Keratinocyte (primary cell): ENCODE measurements at regions not wholly inside any gene's neighbourhood (a gene's known extent, or its start where the extent isn't known, plus 50 kb on each side); places are given as distances from the start of the nearest gene placed in this dataset.

ENCODE experiments used
- DNase-seq: peaks from one replicate; pipeline ENCODE4 v3.0.0-alpha.2; 2011; ENCODE audit warnings: low read depth, missing footprints, low spot score
- FAIRE-seq: peaks from 2 replicates; lab custom pipeline; 2011; peaks lifted over from hg19 to GRCh38; lab: Jason Lieb, UNC
- H2AFZ ChIP-seq: 2 replicates; pipeline ENCODE4 v1.6.0; 2012; ENCODE audit warnings: low read length, control low read depth, inconsistent platforms; ENCODE audit not compliant: control insufficient read depth
- H3K27ac ChIP-seq: 2 replicates; pipeline ENCODE4 v1.5.1; 2011; ENCODE audit warnings: low read length; ENCODE audit not compliant: control insufficient read depth, insufficient read depth
- H3K27me3 ChIP-seq: 3 replicates; pipeline ENCODE4 v1.6.0; 2011; ENCODE audit warnings: low read length; ENCODE audit not compliant: control insufficient read depth, insufficient read depth; ENCODE audit errors: extremely low read depth
- H3K36me3 ChIP-seq, 2 experiments: 2 replicates in 1 of 2; 3 replicates in 1 of 2; pipeline ENCODE4 v1.5.1; 2011; ENCODE audit warnings: low read length in 2 of 2, mild to moderate bottlenecking in 1 of 2; ENCODE audit not compliant: control insufficient read depth in 2 of 2, insufficient read depth in 2 of 2; ENCODE audit errors: extremely low read depth in 1 of 2
- H3K4me1 ChIP-seq: 3 replicates; pipeline ENCODE4 v1.5.1; 2011; ENCODE audit warnings: low read length; ENCODE audit not compliant: control insufficient read depth, insufficient read depth; ENCODE audit errors: extremely low read depth
- H3K4me2 ChIP-seq: 3 replicates; pipeline ENCODE4 v1.6.0; 2011; ENCODE audit warnings: low read depth, low read length; ENCODE audit not compliant: control insufficient read depth, insufficient read depth; ENCODE audit errors: extremely low read depth
- H3K4me3 ChIP-seq, 3 experiments: fragments of 200-600 bp in 1 of 3; sonication (generic) in 1 of 3; 2 replicates in 2 of 3; 3 replicates in 1 of 3; pipeline ENCODE4 v1.5.1; 2011 to 2016; ENCODE audit warnings: low read length in 3 of 3, mild to moderate bottlenecking in 3 of 3, control low read depth in 2 of 3, inconsistent platforms in 1 of 3, low read depth in 1 of 3, mixed read lengths in 1 of 3, mixed run types in 1 of 3, moderate library complexity in 1 of 3; ENCODE audit not compliant: control insufficient read depth in 2 of 3, insufficient read depth in 2 of 3; ENCODE audit errors: extremely low read depth in 1 of 3
- H3K79me2 ChIP-seq: 2 replicates; pipeline ENCODE4 v1.6.0; 2012; ENCODE audit warnings: low read length; ENCODE audit not compliant: control insufficient read depth, insufficient read depth
- H3K9ac ChIP-seq: 3 replicates; pipeline ENCODE4 v1.6.0; 2011; ENCODE audit warnings: low read length; ENCODE audit not compliant: control insufficient read depth, insufficient read depth; ENCODE audit errors: extremely low read depth
- H3K9me1 ChIP-seq: 3 replicates; pipeline ENCODE4 v1.6.0; 2011; ENCODE audit warnings: low read length; ENCODE audit not compliant: control insufficient read depth, insufficient read depth; ENCODE audit errors: extremely low read depth
- H3K9me3 ChIP-seq: 2 replicates; pipeline ENCODE4 v1.5.1; 2012; ENCODE audit warnings: low read depth, low read length; ENCODE audit not compliant: control insufficient read depth
- H4K20me1 ChIP-seq: 3 replicates; pipeline ENCODE4 v1.6.0; 2011; ENCODE audit warnings: low read length; ENCODE audit not compliant: control insufficient read depth, insufficient read depth; ENCODE audit errors: extremely low read depth
- CTCF ChIP-seq, 3 experiments: IDR thresholded peaks in 1 of 3; conservative IDR thresholded peaks in 1 of 3; optimal IDR thresholded peaks in 1 of 3; 2 replicates in 2 of 3; 3 replicates in 1 of 3; pipeline versions ENCODE3 to v1.5.1; 2011; ENCODE audit warnings: low read length in 3 of 3, mild to moderate bottlenecking in 3 of 3, moderate library complexity in 2 of 3, control low read depth in 1 of 3, inconsistent platforms in 1 of 3; ENCODE audit not compliant: insufficient read depth in 2 of 3; ENCODE audit errors: extremely low read depth in 1 of 3
- EZH2 ChIP-seq: IDR thresholded peaks from one replicate; pipeline ENCODE4 v1.6.1; 2012; ENCODE audit warnings: inconsistent platforms, mild to moderate bottlenecking, low read length, moderate library complexity
- dilution Hi-C: fragments of 300-500 bp; cut with MboI; formaldehyde crosslinking; loops from one replicate; pipeline ENCODE4 v1.7.0; 2020; ENCODE audit warnings: low sequenced_read_pairs; ENCODE audit not compliant: extremely low pct_ligation_motif_present

DNA sequence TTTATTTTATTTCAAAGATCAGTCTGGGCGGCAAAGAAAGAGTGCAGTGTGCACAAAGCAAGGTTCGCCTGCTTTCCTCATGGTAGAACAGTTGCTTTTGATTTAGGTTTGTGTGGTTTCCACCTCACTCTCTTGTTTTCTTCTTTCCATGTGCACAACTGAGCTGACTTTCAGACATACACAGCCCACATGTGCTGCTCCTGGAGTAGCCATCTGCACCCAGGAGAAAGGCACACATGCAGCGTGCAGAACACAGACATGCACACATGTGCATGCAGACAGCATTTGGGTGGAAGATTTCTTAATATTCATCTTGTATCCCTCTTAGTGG lies 302.1 kb downstream of the FZD1 start:
- Histone ChIP-seq H3K79me2 (no peaks in the 10 kb centered on the region), H3K9me3 (no peaks in the 10 kb centered on the region), H4K20me1 (no peaks in the 10 kb centered on the region), H3K4me3 (no peak overlapping the region), H3K36me3 (no peaks in the 10 kb centered on the region), H3K27me3 (no peaks in the 10 kb centered on the region), H3K9ac (no peak overlapping the region), H3K27ac (no peak overlapping the region), H3K4me2 (no peak overlapping the region), H2AFZ (no peak overlapping the region), H3K9me1 (no peaks in the 10 kb centered on the region), H3K4me1 (no peaks in the 10 kb centered on the region)
- TF ChIP-seq CTCF (optimal IDR thresholded peaks at IDR 0.05 in 1 of 3, IDR thresholded peaks at IDR 0.05 in 1 of 3, conservative IDR thresholded peaks at IDR 0.05 in 1 of 3; ENCODE audit: extremely low read depth in 1 of 3, insufficient read depth in 2 of 3, low read length in 3 of 3) (no peak), EZH2 (no peak)
- FAIRE-seq, result no peak
- no peak for DNase-seq
- dilution Hi-C loops, result no loop called here

DNA sequence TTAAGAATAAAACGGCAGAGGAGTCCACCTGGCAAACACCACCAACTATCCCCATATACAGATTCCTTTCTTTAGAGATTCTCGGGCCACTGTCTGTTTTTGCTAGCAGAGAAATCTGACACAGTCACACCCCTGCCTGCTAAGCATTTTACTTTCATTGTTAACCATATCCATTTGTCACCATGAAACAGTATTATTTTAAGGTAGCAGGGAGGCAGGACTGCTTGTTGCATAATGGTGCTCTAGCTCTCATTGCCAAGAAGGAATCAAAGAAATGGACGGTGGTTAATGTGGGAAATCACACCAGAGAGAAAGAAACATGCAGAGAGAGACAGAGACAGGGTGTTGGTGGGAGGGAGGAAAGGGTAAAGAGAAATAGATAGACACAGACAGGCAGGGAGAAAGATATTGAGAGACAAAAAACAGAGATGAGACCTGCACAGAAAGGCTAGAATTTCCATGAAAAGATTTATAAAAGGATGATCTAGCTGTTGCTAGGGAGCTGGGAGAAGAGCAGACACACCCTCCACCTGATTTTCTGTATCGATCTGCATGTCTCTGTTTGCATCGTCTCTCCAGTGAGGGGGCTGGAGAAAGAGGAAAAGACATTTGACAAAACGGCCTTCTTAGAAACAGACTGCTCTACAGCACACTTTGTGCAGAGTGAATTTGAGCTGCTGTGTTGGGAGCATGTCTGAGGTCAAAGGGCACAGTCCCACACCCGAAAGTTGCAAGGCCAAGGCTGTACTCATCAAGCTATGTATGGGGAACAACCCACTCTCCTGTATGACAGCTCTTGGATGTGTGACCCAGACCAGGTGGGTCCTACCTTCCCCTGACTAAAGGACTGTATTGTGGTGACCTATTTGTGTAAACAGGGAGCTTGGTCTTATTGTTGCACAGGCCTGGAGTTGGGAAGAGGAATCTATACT lies 303.1 kb downstream of the FZD1 start:
- no peak overlapping the region for H3K27ac ChIP-seq
- H4K20me1 ChIP-seq, result no peaks in the 10 kb centered on the region
- no peak overlapping the region for H3K9ac ChIP-seq
- no peaks in the 10 kb centered on the region for H3K4me1 ChIP-seq
- dilution Hi-C loops, result no loop called here
- H3K4me3 ChIP-seq, result no peak overlapping the region
- FAIRE-seq, result no peak
- no peak overlapping the region for H3K4me2 ChIP-seq
- DNase-seq, result no peak
- H3K9me3 ChIP-seq, result no peaks in the 10 kb centered on the region
- no peak for TF ChIP-seq CTCF (optimal IDR thresholded peaks at IDR 0.05 in 1 of 3, IDR thresholded peaks at IDR 0.05 in 1 of 3, conservative IDR thresholded peaks at IDR 0.05 in 1 of 3; ENCODE audit: extremely low read depth in 1 of 3, insufficient read depth in 2 of 3, low read length in 3 of 3)
- TF ChIP-seq EZH2, result no peak
- no peak overlapping the region for H2AFZ ChIP-seq
- no peaks in the 10 kb centered on the region for H3K79me2 ChIP-seq
- no peaks in the 10 kb centered on the region for H3K27me3 ChIP-seq
- H3K36me3 ChIP-seq, result no peaks in the 10 kb centered on the region
- H3K9me1 ChIP-seq, result no peaks in the 10 kb centered on the region
